ENCODE measurements at regions not wholly inside any gene's neighbourhood (a gene's known extent, or its start where the extent isn't known, plus 50 kb on each side); places are given as distances from the start of the nearest gene placed in this dataset.

GRCh38 chr2:144847347-144848080 lies 327.6 kb upstream of the ZEB2 start:
- DNase-seq = no peak

- DNase-seq = no peak
Measured at GRCh38 chr2:144836635-144837350, 316.9 kb upstream of the ZEB2 start.

GRCh38 chr2:144835634-144836350 lies 315.9 kb upstream of the ZEB2 start:
- no peak for DNase-seq

GRCh38 chr2:144834998-144835633 lies 315.2 kb upstream of the ZEB2 start:
- no peak for DNase-seq

- no peak for DNase-seq
Measured at GRCh38 chr2:144834363-144834762, 314.4 kb upstream of the ZEB2 start.

- no peak for DNase-seq
Measured at GRCh38 chr2:144833075-144833637, 313.2 kb upstream of the ZEB2 start.

GRCh38 chr2:144832048-144832447 lies 312.1 kb upstream of the ZEB2 start:
- DNase-seq = no peak

GRCh38 chr2:144830543-144830942 lies 310.6 kb upstream of the ZEB2 start:
- no peak for DNase-seq

GRCh38 chr2:144827404-144827803 lies 307.5 kb upstream of the ZEB2 start:
- no peak for DNase-seq

- DNase-seq = no peak
Measured at GRCh38 chr2:144826105-144826504, 306.2 kb upstream of the ZEB2 start.

- DNase-seq = no peak
Measured at GRCh38 chr2:144825331-144826020, 305.6 kb upstream of the ZEB2 start.

- DNase-seq = no peak
Measured at GRCh38 chr2:144824306-144825080, 304.6 kb upstream of the ZEB2 start.

- no peak for DNase-seq
Measured at GRCh38 chr2:144822966-144823365, 303.0 kb upstream of the ZEB2 start.

- DNase-seq = no peak
Measured at GRCh38 chr2:144812288-144812687, 292.4 kb upstream of the ZEB2 start.

GRCh38 chr2:144801766-144802165 lies 281.8 kb upstream of the ZEB2 start:
- no peak for DNase-seq

GRCh38 chr2:144801325-144801724 lies 281.4 kb upstream of the ZEB2 start:
- DNase-seq = no peak

- no peak for DNase-seq
Measured at GRCh38 chr2:144798989-144799388, 279.1 kb upstream of the ZEB2 start.

GRCh38 chr2:144798034-144798433 lies 278.1 kb upstream of the ZEB2 start:
- DNase-seq = no peak

- no peak for DNase-seq
Measured at GRCh38 chr2:144796936-144797335, 277.0 kb upstream of the ZEB2 start.

- DNase-seq = no peak
Measured at GRCh38 chr2:144796164-144796563, 276.2 kb upstream of the ZEB2 start.

- DNase-seq = no peak
Measured at GRCh38 chr2:144785253-144785652, 265.3 kb upstream of the ZEB2 start.

GRCh38 chr2:144780983-144781382 lies 261.1 kb upstream of the ZEB2 start:
- no peak for DNase-seq

Measured in activated T-cell treated with anti-CD3 and anti-CD28 coated beads, Interleukin-2, amount 50 U/mL, for 1 hour (primary cell).